ENCODE measurements at regions not wholly inside any gene's neighbourhood (a gene's known extent, or its start where the extent isn't known, plus 50 kb on each side); places are given as distances from the start of the nearest gene placed in this dataset.

DNA sequence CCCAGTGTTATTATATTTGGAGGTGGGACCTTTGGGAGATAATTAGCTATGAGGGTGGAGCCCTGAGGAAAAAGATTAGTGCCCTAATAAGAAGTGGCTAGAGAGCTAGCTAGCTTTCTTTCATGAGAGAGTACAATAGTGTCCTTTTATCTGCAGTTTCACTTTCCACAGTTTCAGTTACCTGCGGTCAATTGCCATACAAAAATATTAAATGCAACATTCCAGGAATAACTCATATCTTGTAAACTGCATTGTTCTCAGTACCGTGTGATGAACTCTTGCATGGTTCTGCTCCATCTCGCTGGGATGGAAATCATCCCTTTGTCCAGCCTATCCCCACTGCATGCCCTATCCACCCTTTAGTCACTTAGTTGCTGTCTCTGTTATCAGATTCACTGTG lies 201.6 kb downstream of the RWDD3 start:
- TF ChIP-seq POLR2AphosphoS5 (IDR thresholded peaks at IDR 0.05; ENCODE audit: borderline replicate concordance, low read depth, low read length), result no peak
- no peak for TF ChIP-seq EZH2 (IDR thresholded peaks at IDR 0.05)

Data from SK-N-MC (cell line).